ENCODE measurements at regions not wholly inside any gene's neighbourhood (a gene's known extent, or its start where the extent isn't known, plus 50 kb on each side); places are given as distances from the start of the nearest gene placed in this dataset.

DNA sequence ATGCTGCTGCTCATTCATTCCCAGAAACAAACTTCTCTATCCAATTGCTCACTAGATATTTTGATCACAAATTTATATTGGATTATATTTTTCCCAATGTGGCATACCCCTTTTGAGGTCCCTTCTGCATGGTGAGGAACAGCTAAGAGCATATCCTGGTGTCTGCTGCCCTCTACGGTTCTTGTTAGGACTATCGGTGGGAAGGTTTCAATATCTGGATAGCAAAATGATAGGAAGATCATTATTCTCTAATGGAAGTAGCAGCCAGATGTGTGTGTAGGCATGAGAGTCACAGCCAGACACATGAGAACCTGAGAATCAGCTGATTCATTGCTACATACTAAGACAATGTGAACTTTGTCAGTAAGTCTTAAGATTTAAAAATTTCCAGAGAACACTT is 1422.4 kb upstream of the MIR17HG start:
- no peak for DNase-seq (ENCODE audit: low read depth in 2 of 2, low spot score in 1 of 2)

DNA sequence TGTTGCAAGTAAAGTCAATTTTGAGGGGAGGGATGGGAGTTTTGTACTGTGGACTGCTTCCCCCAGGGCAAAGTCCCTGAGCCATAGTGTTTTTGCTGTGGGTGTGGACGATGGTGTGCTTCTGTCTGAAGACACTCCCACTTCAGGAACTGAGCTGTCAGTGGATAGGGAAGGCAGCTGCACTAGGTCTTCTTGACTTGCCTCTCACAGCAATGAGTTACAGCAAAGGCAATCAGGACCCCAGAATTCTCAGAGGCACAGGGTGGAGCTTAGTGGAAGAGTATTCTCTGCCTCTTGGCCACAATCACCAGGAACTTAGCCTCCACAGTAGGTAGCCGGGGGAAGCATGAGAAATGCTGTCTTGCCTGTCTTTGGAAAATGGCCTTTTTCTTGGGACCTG is 1416.6 kb upstream of the MIR17HG start:
- no peak for DNase-seq (ENCODE audit: low read depth in 2 of 2, low spot score in 1 of 2)

DNA sequence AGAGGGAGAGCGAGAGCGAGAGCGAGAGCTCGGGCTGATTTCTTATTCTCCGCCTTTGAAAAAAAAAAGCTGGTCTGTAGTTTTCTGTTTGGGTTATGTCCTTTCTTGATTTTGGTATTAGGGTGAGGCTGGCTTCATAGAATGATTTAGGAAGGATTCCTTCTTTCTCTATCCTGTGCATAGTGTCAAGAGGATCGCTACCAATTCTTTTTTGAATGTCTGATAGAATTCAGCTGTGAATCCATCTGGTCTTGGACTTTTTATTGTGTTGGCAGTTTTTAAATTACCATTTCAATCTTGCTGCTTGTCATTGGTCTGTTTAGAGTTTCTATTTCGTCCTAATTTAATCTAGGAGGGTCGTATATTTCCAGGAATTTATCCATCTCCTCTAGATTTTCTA is 1414.6 kb upstream of the MIR17HG start:
- DNase-seq (ENCODE audit: low read depth in 2 of 2, low spot score in 1 of 2) = no peak

DNA sequence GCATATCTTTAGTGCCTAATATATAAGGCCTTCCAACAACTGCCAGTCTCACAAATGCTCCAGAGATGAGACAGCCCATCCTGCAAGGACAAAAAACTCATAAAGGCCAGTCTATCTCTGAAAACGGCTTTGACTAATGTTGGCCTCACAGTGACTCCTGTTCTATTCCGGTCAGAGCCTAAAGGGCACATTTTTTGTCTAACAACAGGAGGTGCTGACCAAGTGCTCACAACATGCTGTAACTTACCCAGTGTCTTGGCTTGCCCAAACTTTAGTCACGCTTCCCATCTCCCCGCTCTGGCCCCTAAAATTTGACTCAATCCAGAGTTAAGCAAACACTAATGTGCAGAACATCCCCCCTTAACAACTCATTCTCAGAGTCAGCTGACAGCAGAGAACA is 1411.2 kb upstream of the MIR17HG start:
- DNase-seq (ENCODE audit: low read depth in 2 of 2, low spot score in 1 of 2) = no peak

DNA sequence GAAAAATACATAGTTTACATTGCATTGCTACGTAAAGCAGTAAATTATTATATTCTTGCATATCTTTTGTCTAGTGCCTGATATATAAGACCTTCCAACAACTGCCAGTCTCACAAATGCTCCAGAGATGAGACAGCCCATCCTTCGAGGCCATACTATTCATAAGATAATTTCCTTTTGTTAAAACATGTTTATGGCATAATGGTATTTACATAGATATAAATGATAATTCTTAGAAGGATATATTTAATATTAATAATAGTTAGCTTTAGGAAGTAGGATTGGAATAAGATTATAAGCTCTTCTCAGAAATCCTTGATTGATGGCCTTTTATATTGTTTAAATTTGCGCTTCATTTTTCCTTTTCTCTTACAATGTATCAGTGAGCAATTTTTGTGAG is 1410.1 kb upstream of the MIR17HG start:
- DNase-seq (ENCODE audit: low read depth in 2 of 2, low spot score in 1 of 2) = no peak

DNA sequence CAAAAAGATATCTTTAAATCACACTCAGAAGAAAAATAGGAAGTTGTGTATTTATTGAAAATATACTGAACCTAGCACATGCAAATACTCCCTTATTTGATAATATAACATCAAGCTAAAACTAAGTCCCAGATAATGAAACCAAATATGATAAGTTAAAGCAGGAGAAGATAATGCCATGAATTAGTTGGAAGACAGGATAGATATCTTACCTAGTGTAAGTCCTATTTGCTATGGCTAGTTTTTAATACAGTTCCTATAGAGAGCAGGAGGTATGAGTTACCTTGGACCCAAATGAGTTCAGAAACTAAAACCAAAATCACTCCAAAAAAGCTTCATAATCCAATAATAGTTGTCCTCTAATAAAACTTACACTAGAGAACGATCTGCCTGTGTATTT is 1407.1 kb upstream of the MIR17HG start:
- DNase-seq (ENCODE audit: low read depth in 2 of 2, low spot score in 1 of 2) = no peak

DNA sequence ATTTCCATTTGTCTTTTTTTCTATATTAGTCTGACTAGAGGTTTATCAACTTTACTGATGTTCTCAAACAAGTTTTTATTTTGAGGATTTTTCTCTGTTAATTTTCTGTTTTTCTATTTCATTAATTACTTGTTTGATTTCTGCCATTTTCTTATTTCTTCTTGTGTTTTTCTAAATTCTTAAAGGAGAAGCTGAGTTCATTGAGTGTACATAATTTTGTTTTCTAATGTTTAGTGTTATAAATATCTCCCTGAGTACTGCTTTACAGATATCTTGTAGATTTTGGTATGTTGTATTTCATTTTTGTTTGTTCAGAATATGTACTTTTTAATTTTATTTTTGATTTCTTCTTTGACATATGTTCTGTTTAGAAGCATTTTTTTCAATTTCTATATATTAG is 1404.3 kb upstream of the MIR17HG start:
- DNase-seq (ENCODE audit: low read depth in 2 of 2, low spot score in 1 of 2) = no peak

DNA sequence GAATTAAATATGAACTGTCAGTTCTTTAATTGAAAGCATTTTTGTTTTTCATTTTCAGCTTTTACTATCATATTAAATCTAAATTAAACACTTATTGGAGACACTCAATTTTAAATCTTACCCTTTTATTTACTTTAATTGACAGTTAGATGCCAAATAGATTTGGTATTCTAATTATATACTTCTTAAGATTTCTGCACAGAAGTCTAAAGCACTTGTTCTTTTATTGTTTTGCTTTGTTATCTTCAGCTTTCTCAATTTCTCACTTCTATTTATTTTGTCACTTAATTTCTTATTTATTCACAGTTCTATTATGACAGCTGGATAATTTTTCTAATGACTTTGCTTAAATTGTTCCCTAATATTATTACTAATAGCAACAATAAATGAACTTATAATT is 1397.3 kb upstream of the MIR17HG start:
- no peak for DNase-seq (ENCODE audit: low read depth in 2 of 2, low spot score in 1 of 2)

DNA sequence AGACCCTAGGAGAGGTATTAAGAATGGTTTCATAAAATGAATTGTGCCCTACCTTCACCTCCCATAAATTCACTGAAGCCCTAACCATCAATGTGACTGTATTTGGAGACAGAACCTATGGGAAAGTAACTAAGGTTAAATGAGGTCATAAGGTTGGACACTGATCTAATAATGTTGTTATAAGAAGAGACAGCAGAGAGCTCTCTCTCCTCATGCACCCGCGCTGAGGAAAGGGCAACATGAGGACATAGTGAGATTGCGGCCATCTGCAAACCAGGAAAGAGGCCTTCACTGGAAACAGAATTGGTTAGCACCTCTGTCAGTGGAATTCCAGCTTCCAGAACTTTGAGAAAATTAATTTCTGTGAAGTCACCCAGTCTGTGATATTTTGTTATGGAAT is 1396.1 kb upstream of the MIR17HG start:
- no peak for DNase-seq (ENCODE audit: low read depth in 2 of 2, low spot score in 1 of 2)

DNA sequence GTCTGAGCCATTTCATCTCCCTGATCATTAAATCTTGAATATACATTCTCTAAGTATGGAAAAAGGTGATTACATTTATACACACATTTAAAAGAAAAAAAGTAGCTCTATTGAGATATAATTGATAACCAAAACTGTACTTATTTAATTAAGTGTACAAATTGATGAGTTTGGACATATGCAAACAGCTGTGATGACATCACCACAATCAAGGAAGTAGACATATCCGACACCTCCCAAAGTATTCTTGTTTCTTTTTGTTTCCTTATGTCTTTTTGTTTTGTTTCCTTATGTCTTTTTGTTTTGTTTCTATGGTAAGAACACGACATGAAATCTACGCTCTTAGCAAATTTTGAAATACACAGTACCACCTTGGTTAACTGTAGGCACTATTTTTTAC is 1393.9 kb upstream of the MIR17HG start:
- DNase-seq (ENCODE audit: low read depth in 2 of 2, low spot score in 1 of 2) = no peak

DNA sequence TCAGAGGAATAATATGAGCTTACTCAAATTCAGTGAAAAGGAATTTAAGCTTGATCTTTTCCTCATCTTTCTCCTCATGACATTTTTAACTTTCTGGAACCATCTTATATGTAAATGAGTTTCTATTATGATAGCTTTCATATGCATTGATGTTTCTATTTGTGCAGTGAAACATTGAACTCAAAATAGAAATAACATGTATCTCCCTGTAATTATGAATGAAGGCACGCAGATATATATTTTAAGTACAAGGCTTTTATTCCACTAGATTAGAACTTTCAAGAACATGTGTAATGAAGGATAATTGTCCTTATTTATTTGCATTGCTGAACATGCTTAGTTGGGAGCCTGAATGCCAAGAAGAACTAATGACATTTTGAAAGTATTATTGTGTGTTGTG is 1391.7 kb upstream of the MIR17HG start:
- no peak for DNase-seq (ENCODE audit: low read depth in 2 of 2, low spot score in 1 of 2)

DNA sequence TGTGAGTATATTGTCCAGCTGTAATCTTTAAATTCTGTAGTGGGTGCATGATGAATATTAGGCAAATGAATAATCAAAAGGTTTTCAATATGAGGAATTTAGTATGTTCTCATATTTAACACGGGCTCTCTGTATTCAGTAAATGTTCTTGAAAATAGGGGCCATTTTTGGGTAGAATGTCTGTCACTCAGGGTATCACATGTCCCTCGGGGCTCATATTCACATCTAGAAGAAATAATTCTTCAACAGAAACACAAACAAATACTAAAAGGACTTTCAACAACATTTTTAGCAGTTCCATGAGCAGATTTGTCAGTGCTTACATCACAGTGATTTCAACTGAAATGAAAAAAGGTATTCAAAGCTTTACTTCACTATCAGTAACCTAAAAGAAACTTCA is 1388.4 kb upstream of the MIR17HG start:
- DNase-seq (ENCODE audit: low read depth in 2 of 2, low spot score in 1 of 2) = no peak

DNA sequence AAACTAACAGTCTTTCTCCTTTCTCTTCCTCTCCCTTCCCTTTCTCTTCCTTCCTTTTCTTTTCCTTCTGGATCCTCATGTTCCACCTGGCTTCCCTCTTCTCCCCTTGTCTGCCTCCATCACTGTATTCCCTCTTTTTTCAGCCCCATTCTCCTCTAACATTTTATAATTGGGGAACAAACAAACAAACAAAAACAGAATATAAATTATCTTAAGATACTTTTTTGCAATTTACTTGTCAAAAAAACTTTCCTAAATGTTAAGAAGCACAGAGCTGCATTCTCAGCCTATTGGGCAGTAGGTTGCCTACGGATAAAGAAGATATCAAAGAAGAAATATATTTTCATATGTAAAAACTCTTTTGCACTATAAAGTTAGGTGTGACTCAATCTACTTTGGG is 1382.2 kb upstream of the MIR17HG start:
- DNase-seq (ENCODE audit: low read depth in 2 of 2, low spot score in 1 of 2) = no peak

DNA sequence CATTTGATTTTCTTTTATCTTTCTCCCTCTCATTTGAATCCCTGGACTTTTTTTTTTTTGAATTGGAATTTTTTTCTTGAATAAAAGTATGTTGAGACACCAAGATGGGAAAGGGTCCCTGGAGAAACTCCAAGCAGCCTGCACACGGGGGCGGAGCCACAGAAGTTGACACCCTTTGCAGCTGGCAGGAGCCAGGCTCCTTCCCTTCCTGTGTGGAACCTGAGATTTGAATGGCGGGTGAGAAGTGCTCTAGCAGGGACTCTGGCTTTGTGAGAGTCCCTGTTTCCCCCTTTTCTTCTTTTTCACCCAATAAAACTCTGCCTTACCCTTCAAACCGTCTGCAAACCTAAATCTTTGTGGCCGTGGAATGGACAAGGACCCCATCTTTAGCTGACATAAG is 1381.0 kb upstream of the MIR17HG start:
- DNase-seq (ENCODE audit: low read depth in 2 of 2, low spot score in 1 of 2) = no peak

DNA sequence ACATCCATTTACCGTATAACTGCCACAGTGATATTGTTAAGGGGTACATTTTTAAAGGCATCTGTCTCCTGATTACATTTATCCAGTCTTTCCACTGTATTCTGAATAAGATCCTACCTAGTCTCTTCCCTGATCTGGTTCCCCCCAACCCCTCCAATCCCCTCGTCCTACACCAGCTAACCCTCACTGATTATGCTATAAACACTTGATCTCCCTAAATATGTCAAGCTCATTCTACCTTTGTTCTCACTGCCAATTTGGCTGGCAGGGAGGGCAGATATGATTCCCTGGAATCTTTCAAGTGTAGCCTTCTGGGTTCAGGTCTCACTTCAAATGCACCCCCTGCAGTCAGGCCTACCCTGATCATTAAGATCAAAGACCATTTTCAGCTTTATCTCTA is 1379.8 kb upstream of the MIR17HG start:
- DNase-seq (ENCODE audit: low read depth in 2 of 2, low spot score in 1 of 2) = no peak

DNA sequence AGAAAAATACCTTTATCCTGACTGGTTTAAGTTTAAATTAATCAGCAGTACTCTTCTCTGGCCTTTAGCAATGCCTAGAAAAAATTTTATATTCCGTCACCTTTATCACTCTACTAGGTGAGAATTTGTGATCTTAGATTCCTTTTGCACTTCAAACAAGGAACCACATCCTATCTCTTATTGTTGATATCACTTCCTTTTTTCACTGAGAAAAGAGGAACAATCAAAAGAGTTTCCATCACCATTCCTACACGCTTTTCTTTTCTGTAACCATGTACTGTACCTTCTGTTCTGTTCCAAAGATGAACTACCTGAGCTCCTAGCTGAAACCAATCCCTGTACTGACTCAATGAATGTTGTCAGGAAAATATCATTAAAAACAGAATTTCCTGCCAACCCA is 1379.0 kb upstream of the MIR17HG start:
- no peak for DNase-seq (ENCODE audit: low read depth in 2 of 2, low spot score in 1 of 2)

DNA sequence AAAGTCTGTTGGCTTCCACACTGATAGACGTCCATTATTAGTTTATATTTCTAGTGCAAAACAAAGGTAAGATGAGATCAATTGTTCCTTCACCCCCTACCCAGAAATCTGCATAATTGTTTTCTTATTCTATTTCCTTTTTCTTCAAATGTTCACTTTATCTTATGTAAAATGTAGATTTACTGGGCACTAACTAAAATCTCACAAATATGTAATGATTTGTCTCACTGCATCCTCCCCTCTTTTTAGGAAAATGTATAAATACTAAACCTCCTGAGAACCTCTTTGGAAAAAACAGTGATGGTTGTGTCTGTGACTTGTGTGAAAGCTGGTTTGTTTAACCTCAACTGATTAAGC is 1377.2 kb upstream of the MIR17HG start:
- DNase-seq (ENCODE audit: low read depth in 2 of 2, low spot score in 1 of 2) = no peak

DNA sequence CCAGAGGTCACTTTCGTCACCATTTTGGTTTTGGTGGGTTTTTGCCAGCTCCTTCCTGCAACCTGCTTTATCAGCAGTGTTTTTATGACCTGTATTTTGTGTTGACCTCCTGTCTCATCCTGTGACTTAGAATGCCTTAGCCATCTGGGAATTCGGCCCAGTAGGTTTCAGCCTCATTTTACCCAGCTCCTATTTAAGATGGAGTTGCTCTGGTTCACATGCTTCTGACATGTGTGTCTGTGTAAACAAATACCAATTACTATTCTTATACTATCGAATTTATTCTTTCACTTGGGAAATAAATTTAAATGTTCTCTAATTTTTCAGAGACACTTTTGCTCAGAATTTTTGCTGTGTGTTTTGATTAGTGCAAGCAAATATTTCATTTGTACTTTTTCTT is 1370.3 kb upstream of the MIR17HG start:
- DNase-seq (ENCODE audit: low read depth in 2 of 2, low spot score in 1 of 2) = no peak

DNA sequence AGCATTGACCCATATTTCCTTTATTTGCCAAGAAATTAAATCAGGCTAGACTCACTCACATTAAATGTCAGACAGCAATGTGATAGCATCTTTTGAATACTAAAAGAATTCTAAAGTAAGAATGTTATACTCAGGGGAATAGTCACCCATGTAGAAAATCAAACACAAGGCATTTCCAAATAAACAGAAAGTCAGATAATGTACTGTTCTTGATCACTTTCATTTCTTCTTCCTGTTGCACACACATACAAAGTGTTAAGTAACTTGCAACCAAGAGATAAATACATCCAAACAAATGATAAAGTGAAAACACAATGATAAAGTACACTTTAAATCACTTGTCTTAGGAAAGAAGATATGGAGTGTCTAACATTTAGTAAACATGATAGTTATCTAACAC is 1366.6 kb upstream of the MIR17HG start:
- no peak for DNase-seq (ENCODE audit: low read depth in 2 of 2, low spot score in 1 of 2)

DNA sequence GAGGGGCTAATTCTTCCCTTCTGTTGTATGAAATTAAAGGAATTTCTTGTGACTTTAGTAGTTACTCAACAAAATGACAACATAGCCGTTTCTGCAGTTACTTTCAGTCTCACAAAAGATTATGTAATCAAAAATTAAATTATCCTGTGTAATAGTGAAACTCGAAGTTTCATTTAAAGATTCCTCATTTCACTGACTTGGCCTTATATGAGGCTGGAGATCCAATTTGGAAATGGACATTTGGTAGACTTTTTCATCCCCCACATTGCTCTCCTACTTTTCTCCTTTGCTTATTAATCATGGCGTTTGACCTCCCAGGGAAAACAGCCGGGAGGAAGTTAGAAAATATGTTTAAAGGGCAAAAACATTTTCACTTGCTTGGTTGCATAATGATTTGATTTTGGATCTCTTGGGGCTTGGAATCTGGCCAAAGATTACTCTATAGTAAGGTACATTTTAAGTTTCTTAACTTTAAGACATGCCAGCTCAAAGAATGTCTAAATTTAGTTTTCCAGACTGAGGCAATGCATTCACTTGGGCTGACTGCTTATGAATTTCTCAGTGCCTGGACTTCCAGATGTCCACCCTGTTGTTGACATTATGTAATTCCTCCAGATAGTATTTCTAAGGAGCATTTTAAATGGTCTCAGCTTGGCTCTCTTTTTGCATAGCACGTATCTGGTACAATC is 1364.9 kb upstream of the MIR17HG start:
- no peak for DNase-seq (ENCODE audit: low read depth in 2 of 2, low spot score in 1 of 2)

DNA sequence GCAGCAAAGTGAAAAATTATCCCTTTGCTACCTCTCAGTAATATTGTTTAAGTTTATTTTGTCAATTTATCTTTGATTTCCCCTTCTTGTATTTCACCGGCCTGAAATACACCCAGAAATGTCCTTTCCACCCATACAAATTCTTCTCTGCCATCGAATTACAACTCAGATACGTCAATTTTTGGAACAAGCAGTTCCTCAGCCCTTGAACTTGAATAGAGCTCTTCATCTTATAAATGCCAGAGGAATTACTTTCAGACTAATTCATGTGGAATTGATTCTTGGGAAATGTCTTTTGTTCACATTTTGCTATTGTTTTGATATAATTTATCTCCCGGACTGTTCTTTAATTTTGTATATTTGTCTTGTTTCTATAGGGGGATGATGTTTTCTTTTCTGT is 1359.3 kb upstream of the MIR17HG start:
- DNase-seq (ENCODE audit: low read depth in 2 of 2, low spot score in 1 of 2) = no peak

DNA sequence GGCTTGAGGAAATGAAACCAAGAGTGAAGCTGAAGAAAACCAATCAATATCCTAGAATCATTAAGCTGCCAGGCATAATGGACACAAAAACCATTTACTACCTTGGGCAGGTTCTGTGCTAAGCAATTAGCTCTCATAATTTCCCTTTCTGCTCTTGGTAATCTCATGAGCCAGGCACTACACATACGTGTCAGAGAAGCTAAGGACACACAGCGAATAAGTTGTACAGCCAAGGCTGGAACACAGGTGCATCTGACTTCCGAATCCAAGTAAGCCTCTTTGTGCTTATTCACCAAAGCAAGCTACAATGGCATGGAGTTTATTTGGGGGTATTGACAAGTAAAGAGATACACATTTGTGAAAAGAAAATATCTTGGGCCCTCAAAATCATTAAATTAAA is 1343.9 kb upstream of the MIR17HG start:
- DNase-seq (ENCODE audit: low read depth in 2 of 2, low spot score in 1 of 2) = no peak

DNA sequence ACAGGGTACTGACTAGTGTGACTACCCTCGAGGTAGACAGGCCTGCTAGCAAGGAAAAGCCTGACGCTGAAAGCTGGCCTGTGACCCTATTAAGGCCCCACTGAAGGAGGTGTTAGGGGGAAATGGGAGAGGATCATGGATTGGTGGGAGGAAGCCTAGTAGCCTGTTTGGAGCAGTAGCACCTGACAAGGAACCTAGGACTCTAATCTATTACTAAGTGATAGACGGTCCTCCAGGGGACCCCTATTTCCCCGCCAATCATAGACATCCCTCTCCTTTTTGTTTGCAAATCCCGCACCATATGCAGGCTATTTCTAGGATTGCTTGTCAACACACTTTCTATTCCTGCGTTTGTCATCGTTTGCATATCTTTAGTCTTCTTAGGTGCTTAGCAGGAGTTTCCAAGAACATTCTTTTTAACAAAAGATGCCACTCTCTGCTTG is 1338.8 kb upstream of the MIR17HG start:
- DNase-seq (ENCODE audit: low read depth in 2 of 2, low spot score in 1 of 2) = no peak

DNA sequence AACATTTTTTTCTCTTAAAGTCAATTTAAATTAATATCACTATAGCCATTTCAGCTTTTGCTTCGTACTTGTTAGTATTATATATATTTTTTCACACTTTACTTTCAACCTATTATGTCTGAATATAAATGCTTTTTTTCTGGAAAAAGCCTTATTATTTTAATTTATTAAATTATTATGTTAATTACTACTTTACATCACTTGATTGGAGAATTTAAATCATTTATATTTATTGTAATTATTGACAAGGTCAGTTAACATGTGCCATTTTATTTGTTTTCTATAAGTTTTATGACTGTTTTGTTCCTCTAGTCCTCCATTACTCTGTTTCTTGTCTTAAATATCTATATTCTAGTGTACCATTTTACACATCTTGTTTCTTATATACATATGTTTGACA is 1333.4 kb upstream of the MIR17HG start:
- no peak for DNase-seq (ENCODE audit: low read depth in 2 of 2, low spot score in 1 of 2)
